ENCODE measurements at regions not wholly inside any gene's neighbourhood (a gene's known extent, or its start where the extent isn't known, plus 50 kb on each side); places are given as distances from the start of the nearest gene placed in this dataset.

DNA sequence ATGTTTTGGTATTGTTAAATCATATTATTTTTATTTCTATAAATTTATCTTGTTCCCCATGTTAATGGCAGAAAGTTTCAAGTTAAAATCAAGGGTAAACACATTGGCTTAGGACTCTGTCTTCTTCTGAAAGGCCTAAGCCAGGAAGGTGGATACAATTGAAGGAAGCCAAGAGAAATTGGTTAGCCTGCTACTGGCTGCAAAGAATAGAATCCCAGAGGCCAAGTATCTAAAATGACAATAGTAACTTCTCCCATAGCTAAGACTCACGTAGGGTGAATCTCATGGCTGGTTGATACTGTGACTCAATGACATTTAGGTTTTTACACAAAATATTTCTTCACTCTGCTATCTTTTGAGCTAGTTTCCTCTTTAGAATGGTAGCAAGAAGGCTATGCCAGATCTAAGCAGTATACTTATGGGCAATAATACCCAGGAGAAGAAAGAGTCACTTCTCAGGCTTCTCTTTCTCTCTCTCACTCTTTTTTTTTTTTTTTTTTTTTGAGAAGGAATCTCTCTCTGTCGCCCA lies 621.5 kb upstream of the TBL1XR1 start:
- Histone ChIP-seq H3K36me3 (ENCODE audit: control insufficient read depth in 2 of 4, insufficient read depth in 4 of 4, low read length in 3 of 4) (no peaks in the 10 kb centered on the region), H3K79me2 (ENCODE audit: control insufficient read depth in 1 of 2, insufficient read depth in 2 of 2, low read length in 2 of 2) (no peaks in the 10 kb centered on the region), H2BK12ac (ENCODE audit: low read depth, low read length) (no peak overlapping the region), H3K18ac (ENCODE audit: extremely low read depth, low read length) (no peak overlapping the region), H2BK20ac (ENCODE audit: low read length) (no peak overlapping the region), H3K4me2 (ENCODE audit: insufficient read depth in 1 of 2, low read depth in 2 of 2, low read length in 2 of 2) (no peak overlapping the region), H2AK5ac (ENCODE audit: low read depth, low read length) (no peak overlapping the region), H3K9ac (replicated peaks in 1 of 4; ENCODE audit: extremely low read depth in 1 of 4, low read depth in 3 of 4, low read length in 3 of 4) (no peak overlapping the region), H3K14ac (ENCODE audit: insufficient read length) (no peak overlapping the region), H3K4ac (replicated peaks; ENCODE audit: insufficient read length, low read depth, low read length) (no peak overlapping the region), H4K8ac (ENCODE audit: extremely low read depth, insufficient read depth, low read length) (no peak overlapping the region), H3K27ac (ENCODE audit: low read depth, low read length) (no peak overlapping the region), H3K4me3 (ENCODE audit: extremely low read depth in 1 of 4, insufficient read depth in 2 of 4, low read depth in 3 of 4, low read length in 4 of 4) (no peak overlapping the region), H4K91ac (replicated peaks; ENCODE audit: insufficient read length, low read length) (no peak overlapping the region), H2BK15ac (ENCODE audit: low read length) (no peak overlapping the region), H3K79me1 (ENCODE audit: low read depth, low read length) (no peaks in the 10 kb centered on the region), H3K27me3 (replicated peaks in 1 of 4; ENCODE audit: control insufficient read depth in 3 of 4, extremely low read depth in 1 of 4, insufficient read depth in 3 of 4, low read length in 3 of 4) (no peaks in the 10 kb centered on the region), H2BK5ac (ENCODE audit: low read depth, low read length) (no peak overlapping the region), H2BK120ac (replicated peaks; ENCODE audit: low read depth, low read length) (no peak overlapping the region), H2AFZ (ENCODE audit: low read length) (no peak overlapping the region), H3K23me2 (ENCODE audit: low read depth, low read length) (no peaks in the 10 kb centered on the region), H3K4me1 (replicated peaks in 1 of 4; ENCODE audit: control insufficient read depth in 3 of 4, insufficient read depth in 4 of 4, low read length in 3 of 4) (no peaks in the 10 kb centered on the region; a peak in 2 of 7 replicates), H4K20me1 (replicated peaks in 1 of 2; ENCODE audit: control insufficient read depth in 1 of 2, insufficient read depth in 2 of 2, low read length in 2 of 2) (no peaks in the 10 kb centered on the region), H3K56ac (replicated peaks; ENCODE audit: insufficient read length, low read depth, low read length) (no peak overlapping the region), H3K23ac (ENCODE audit: insufficient read length) (no peak overlapping the region), H3K9me3 (ENCODE audit: insufficient read depth in 2 of 2, low read depth in 1 of 2, low read length in 1 of 2) (no peaks in the 10 kb centered on the region), H4K5ac (ENCODE audit: insufficient read length, low read depth, low read length) (no peak overlapping the region)
- FAIRE-seq (no peak), DNase-seq (ENCODE audit: low read depth in 1 of 2, low spot score in 2 of 2) (no peak)
- POLR2A ChIA-PET (ENCODE audit: partially characterized antibody): no interaction called here
- WGBS, 2 experiments (ENCODE audit: extremely low coverage in 1 of 2, insufficient coverage in 1 of 2, insufficient read length in 1 of 2, insufficient replicate concordance in 2 of 2, low coverage in 1 of 2, low lambda C conversion rate in 2 of 2, missing lambda C conversion rate in 1 of 2): 92% methylated on average over 1 of the region's 2 CpGs; no CpG with 5 or more reads in 1 of the 2 experiments
- CTCF ChIA-PET (ENCODE audit: partially characterized antibody): interaction anchor here (0.6 to 1.0 kb wide), 2 partner anchors 41 to 336 kb away, joined by 3 read pairs; no protein-coding TSS in a partner anchor
- TF ChIP-seq JUND (IDR thresholded peaks at IDR 0.05; ENCODE audit: low read length): no peak
- no peak for TF ChIP-seq RBBP5 (IDR thresholded peaks at IDR 0.05; ENCODE audit: borderline replicate concordance, low read depth, low read length)
- TF ChIP-seq RAD21 (IDR thresholded peaks at IDR 0.05 in 1 of 2, conservative IDR thresholded peaks at IDR 0.05 in 1 of 2; ENCODE audit: low read depth in 2 of 2, low read length in 2 of 2): no peak
- TF ChIP-seq BRCA1 (IDR thresholded peaks at IDR 0.05; ENCODE audit: low read depth, low read length): no peak
- TF ChIP-seq EP300 (IDR thresholded peaks at IDR 0.05; ENCODE audit: borderline replicate concordance in 1 of 2, low read depth in 2 of 2, low read length in 2 of 2): no peak
- TF ChIP-seq HDAC2 (IDR thresholded peaks at IDR 0.05; ENCODE audit: borderline replicate concordance in 1 of 2, low read depth in 2 of 2, low read length in 2 of 2): no peak
- TF ChIP-seq CTBP2 (IDR thresholded peaks at IDR 0.05; ENCODE audit: borderline replicate concordance, insufficient read depth, insufficient read length, low read length): no peak
- no peak for TF ChIP-seq CEBPB (IDR thresholded peaks at IDR 0.05; ENCODE audit: low read depth, low read length)
- no peak for TF ChIP-seq BACH1 (IDR thresholded peaks at IDR 0.05; ENCODE audit: low read length)
- TF ChIP-seq, protein P1, sequence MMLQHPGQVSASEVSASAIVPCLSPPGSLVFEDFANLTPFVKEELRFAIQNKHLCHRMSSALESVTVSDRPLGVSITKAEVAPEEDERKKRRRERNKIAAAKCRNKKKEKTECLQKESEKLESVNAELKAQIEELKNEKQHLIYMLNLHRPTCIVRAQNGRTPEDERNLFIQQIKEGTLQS (IDR thresholded peaks at IDR 0.05; ENCODE audit: insufficient read depth, low read depth, low read length): no peak
- no peak for TF ChIP-seq TCF12 (IDR thresholded peaks at IDR 0.05; ENCODE audit: low read depth, low read length)
- TF ChIP-seq CBX5 (IDR thresholded peaks at IDR 0.05; ENCODE audit: low read depth, low read length): no peak
- no peak for TF ChIP-seq MAX (IDR thresholded peaks at IDR 0.05)
